OCI-LY1 (cell line): ENCODE measurements at regions not wholly inside any gene's neighbourhood (a gene's known extent, or its start where the extent isn't known, plus 50 kb on each side); places are given as distances from the start of the nearest gene placed in this dataset.

Experiments used
- EZH2 ChIP-seq: fragments of 200-600 bp; sonication (generic), shearing (Covaris generic); IDR thresholded peaks from 2 replicates; pipeline ENCODE4 v1.8.0; 2017; ENCODE audit warnings: borderline replicate concordance, mixed run types, mild to moderate bottlenecking, antibody characterized with exemption, low read length, moderate library complexity, mixed read lengths
- TF ChIP-seq, protein P1 (sequence below): fragments of 200-600 bp; sonication (generic), shearing (Covaris generic); IDR thresholded peaks from 2 replicates; pipeline ENCODE4 v1.5.1; 2017; ENCODE audit warnings: mild to moderate bottlenecking, antibody characterized with exemption, low read length, moderate library complexity, mixed read lengths

DNA sequence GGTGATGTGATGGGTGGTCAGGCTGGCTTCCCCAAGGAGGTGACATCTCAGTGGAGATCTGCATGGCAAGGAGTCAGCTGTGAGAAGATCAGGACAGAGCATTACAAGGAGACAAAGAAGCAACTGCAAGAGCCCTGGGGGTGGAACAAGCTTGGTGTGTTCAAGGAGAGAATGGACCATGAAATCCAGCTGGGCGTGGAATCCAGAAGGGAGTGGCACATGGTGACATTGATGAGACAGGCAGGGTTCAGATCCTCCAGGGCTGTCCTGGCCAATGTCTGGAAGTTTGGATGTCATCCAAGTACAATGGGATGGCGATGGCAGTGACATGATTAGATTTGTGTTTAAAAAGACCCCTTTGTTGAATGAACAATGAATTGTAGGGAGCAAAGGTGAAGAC, 175.6 kb downstream of the MACROH2A1 start:
- TF ChIP-seq, protein P1, sequence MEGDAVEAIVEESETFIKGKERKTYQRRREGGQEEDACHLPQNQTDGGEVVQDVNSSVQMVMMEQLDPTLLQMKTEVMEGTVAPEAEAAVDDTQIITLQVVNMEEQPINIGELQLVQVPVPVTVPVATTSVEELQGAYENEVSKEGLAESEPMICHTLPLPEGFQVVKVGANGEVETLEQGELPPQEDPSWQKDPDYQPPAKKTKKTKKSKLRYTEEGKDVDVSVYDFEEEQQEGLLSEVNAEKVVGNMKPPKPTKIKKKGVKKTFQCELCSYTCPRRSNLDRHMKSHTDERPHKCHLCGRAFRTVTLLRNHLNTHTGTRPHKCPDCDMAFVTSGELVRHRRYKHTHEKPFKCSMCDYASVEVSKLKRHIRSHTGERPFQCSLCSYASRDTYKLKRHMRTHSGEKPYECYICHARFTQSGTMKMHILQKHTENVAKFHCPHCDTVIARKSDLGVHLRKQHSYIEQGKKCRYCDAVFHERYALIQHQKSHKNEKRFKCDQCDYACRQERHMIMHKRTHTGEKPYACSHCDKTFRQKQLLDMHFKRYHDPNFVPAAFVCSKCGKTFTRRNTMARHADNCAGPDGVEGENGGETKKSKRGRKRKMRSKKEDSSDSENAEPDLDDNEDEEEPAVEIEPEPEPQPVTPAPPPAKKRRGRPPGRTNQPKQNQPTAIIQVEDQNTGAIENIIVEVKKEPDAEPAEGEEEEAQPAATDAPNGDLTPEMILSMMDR = no peak
- TF ChIP-seq EZH2 = no peak
